ENCODE measurements at regions not wholly inside any gene's neighbourhood (a gene's known extent, or its start where the extent isn't known, plus 50 kb on each side); places are given as distances from the start of the nearest gene placed in this dataset.

GRCh38 chr2:48112911-48113680 is 201.4 kb upstream of the FOXN2 start:
- Histone ChIP-seq H3K36me3 (ENCODE audit: control insufficient read depth in 2 of 2, insufficient read depth in 2 of 2, low read length in 2 of 2) (no peaks in the 10 kb centered on the region), H3K27ac (ENCODE audit: low read depth in 2 of 2, low read length in 2 of 2) (no peak overlapping the region), H3K4me1 (ENCODE audit: control insufficient read depth in 2 of 2, insufficient read depth in 2 of 2, low read length in 2 of 2) (peaks cover 9 to 12% of the 10 kb centered on the region in 2 donors)

GRCh38 chr2:48113767-48114166 is 200.7 kb upstream of the FOXN2 start:
- Histone ChIP-seq H3K9ac (ENCODE audit: low read depth in 1 of 2, low read length in 2 of 2) (no peak overlapping the region), H3K27ac (ENCODE audit: low read depth in 2 of 2, low read length in 2 of 2) (no peak overlapping the region), H3K36me3 (ENCODE audit: control insufficient read depth in 2 of 2, insufficient read depth in 2 of 2, low read length in 2 of 2) (no peaks in the 10 kb centered on the region)

More at GRCh38 chr2:48112911-48113680, 201.4 kb upstream of the FOXN2 start:
- no peak overlapping the region for H3K9ac ChIP-seq (ENCODE audit: low read depth in 1 of 2, low read length in 2 of 2)
- H3K27me3 ChIP-seq (ENCODE audit: control insufficient read depth in 2 of 2, insufficient read depth in 2 of 2, low read length in 2 of 2): no peaks in the 10 kb centered on the region
- no peaks in the 10 kb centered on the region for H3K9me3 ChIP-seq (ENCODE audit: control insufficient read depth in 2 of 2, low read length in 2 of 2)
- H3K4me3 ChIP-seq (ENCODE audit: low read length in 2 of 2): no peak overlapping the region

GRCh38 chr2:48114256-48114655 is 200.2 kb upstream of the FOXN2 start:
- Histone ChIP-seq H3K27ac (ENCODE audit: low read depth in 2 of 2, low read length in 2 of 2) (no peak overlapping the region), H3K4me3 (ENCODE audit: low read length in 2 of 2) (no peak overlapping the region), H3K4me1 (ENCODE audit: control insufficient read depth in 2 of 2, insufficient read depth in 2 of 2, low read length in 2 of 2) (peaks cover 9 to 12% of the 10 kb centered on the region in 2 donors), H3K9me3 (ENCODE audit: control insufficient read depth in 2 of 2, low read length in 2 of 2) (no peaks in the 10 kb centered on the region), H3K27me3 (ENCODE audit: control insufficient read depth in 2 of 2, insufficient read depth in 2 of 2, low read length in 2 of 2) (no peaks in the 10 kb centered on the region), H3K36me3 (ENCODE audit: control insufficient read depth in 2 of 2, insufficient read depth in 2 of 2, low read length in 2 of 2) (no peaks in the 10 kb centered on the region), H3K9ac (ENCODE audit: low read depth in 1 of 2, low read length in 2 of 2) (no peak overlapping the region)

More at GRCh38 chr2:48113767-48114166, 200.7 kb upstream of the FOXN2 start:
- Histone ChIP-seq H3K4me1 (ENCODE audit: control insufficient read depth in 2 of 2, insufficient read depth in 2 of 2, low read length in 2 of 2) (peaks cover 9 to 12% of the 10 kb centered on the region in 2 donors), H3K27me3 (ENCODE audit: control insufficient read depth in 2 of 2, insufficient read depth in 2 of 2, low read length in 2 of 2) (no peaks in the 10 kb centered on the region), H3K4me3 (ENCODE audit: low read length in 2 of 2) (no peak overlapping the region), H3K9me3 (ENCODE audit: control insufficient read depth in 2 of 2, low read length in 2 of 2) (no peaks in the 10 kb centered on the region)

GRCh38 chr2:48116497-48116896 is 198.0 kb upstream of the FOXN2 start:
- Histone ChIP-seq H3K27me3 (ENCODE audit: control insufficient read depth in 2 of 2, insufficient read depth in 2 of 2, low read length in 2 of 2) (no peaks in the 10 kb centered on the region), H3K36me3 (ENCODE audit: control insufficient read depth in 2 of 2, insufficient read depth in 2 of 2, low read length in 2 of 2) (no peaks in the 10 kb centered on the region), H3K4me1 (ENCODE audit: control insufficient read depth in 2 of 2, insufficient read depth in 2 of 2, low read length in 2 of 2) (peaks cover 0 to 4% of the 10 kb centered on the region in 2 donors), H3K9me3 (ENCODE audit: control insufficient read depth in 2 of 2, low read length in 2 of 2) (no peaks in the 10 kb centered on the region), H3K9ac (ENCODE audit: low read depth in 1 of 2, low read length in 2 of 2) (no peak overlapping the region), H3K27ac (ENCODE audit: low read depth in 2 of 2, low read length in 2 of 2) (no peak overlapping the region), H3K4me3 (ENCODE audit: low read length in 2 of 2) (no peak overlapping the region)

- Histone ChIP-seq H3K36me3 (ENCODE audit: control insufficient read depth in 2 of 2, insufficient read depth in 2 of 2, low read length in 2 of 2) (no peaks in the 10 kb centered on the region), H3K4me3 (ENCODE audit: low read length in 2 of 2) (no peak overlapping the region), H3K27me3 (ENCODE audit: control insufficient read depth in 2 of 2, insufficient read depth in 2 of 2, low read length in 2 of 2) (no peaks in the 10 kb centered on the region), H3K4me1 (ENCODE audit: control insufficient read depth in 2 of 2, insufficient read depth in 2 of 2, low read length in 2 of 2) (no peaks in the 10 kb centered on the region), H3K9me3 (ENCODE audit: control insufficient read depth in 2 of 2, low read length in 2 of 2) (no peaks in the 10 kb centered on the region), H3K9ac (ENCODE audit: low read depth in 1 of 2, low read length in 2 of 2) (no peak overlapping the region), H3K27ac (ENCODE audit: low read depth in 2 of 2, low read length in 2 of 2) (no peak overlapping the region)
Observed at GRCh38 chr2:48118895-48119294, 195.6 kb upstream of the FOXN2 start.

- Histone ChIP-seq H3K9me3 (ENCODE audit: control insufficient read depth in 2 of 2, low read length in 2 of 2) (no peaks in the 10 kb centered on the region), H3K27ac (ENCODE audit: low read depth in 2 of 2, low read length in 2 of 2) (no peak overlapping the region), H3K4me3 (ENCODE audit: low read length in 2 of 2) (no peak overlapping the region)
Observed at GRCh38 chr2:48120112-48120511, 194.4 kb upstream of the FOXN2 start.

GRCh38 chr2:48120759-48121242 is 193.7 kb upstream of the FOXN2 start:
- H3K9me3 ChIP-seq (ENCODE audit: control insufficient read depth in 2 of 2, low read length in 2 of 2): no peaks in the 10 kb centered on the region
- no peaks in the 10 kb centered on the region for H3K4me1 ChIP-seq (ENCODE audit: control insufficient read depth in 2 of 2, insufficient read depth in 2 of 2, low read length in 2 of 2)
- H3K27me3 ChIP-seq (ENCODE audit: control insufficient read depth in 2 of 2, insufficient read depth in 2 of 2, low read length in 2 of 2): no peaks in the 10 kb centered on the region
- H3K4me3 ChIP-seq (ENCODE audit: low read length in 2 of 2): no peak overlapping the region
- H3K9ac ChIP-seq (ENCODE audit: low read depth in 1 of 2, low read length in 2 of 2): no peak overlapping the region
- no peaks in the 10 kb centered on the region for H3K36me3 ChIP-seq (ENCODE audit: control insufficient read depth in 2 of 2, insufficient read depth in 2 of 2, low read length in 2 of 2)
- H3K27ac ChIP-seq (ENCODE audit: low read depth in 2 of 2, low read length in 2 of 2): no peak overlapping the region

More at GRCh38 chr2:48120112-48120511, 194.4 kb upstream of the FOXN2 start:
- no peaks in the 10 kb centered on the region for H3K4me1 ChIP-seq (ENCODE audit: control insufficient read depth in 2 of 2, insufficient read depth in 2 of 2, low read length in 2 of 2)
- H3K36me3 ChIP-seq (ENCODE audit: control insufficient read depth in 2 of 2, insufficient read depth in 2 of 2, low read length in 2 of 2): no peaks in the 10 kb centered on the region
- H3K27me3 ChIP-seq (ENCODE audit: control insufficient read depth in 2 of 2, insufficient read depth in 2 of 2, low read length in 2 of 2): no peaks in the 10 kb centered on the region
- no peak overlapping the region for H3K9ac ChIP-seq (ENCODE audit: low read depth in 1 of 2, low read length in 2 of 2)

GRCh38 chr2:48122166-48122565 is 192.3 kb upstream of the FOXN2 start:
- H3K9me3 ChIP-seq (ENCODE audit: control insufficient read depth in 2 of 2, low read length in 2 of 2): no peaks in the 10 kb centered on the region
- no peaks in the 10 kb centered on the region for H3K36me3 ChIP-seq (ENCODE audit: control insufficient read depth in 2 of 2, insufficient read depth in 2 of 2, low read length in 2 of 2)
- no peaks in the 10 kb centered on the region for H3K4me1 ChIP-seq (ENCODE audit: control insufficient read depth in 2 of 2, insufficient read depth in 2 of 2, low read length in 2 of 2)
- H3K27ac ChIP-seq (ENCODE audit: low read depth in 2 of 2, low read length in 2 of 2): no peak overlapping the region
- H3K9ac ChIP-seq (ENCODE audit: low read depth in 1 of 2, low read length in 2 of 2): no peak overlapping the region
- no peaks in the 10 kb centered on the region for H3K27me3 ChIP-seq (ENCODE audit: control insufficient read depth in 2 of 2, insufficient read depth in 2 of 2, low read length in 2 of 2)
- no peak overlapping the region for H3K4me3 ChIP-seq (ENCODE audit: low read length in 2 of 2)

- H3K27me3 ChIP-seq (ENCODE audit: control insufficient read depth in 2 of 2, insufficient read depth in 2 of 2, low read length in 2 of 2): no peaks in the 10 kb centered on the region
Observed at GRCh38 chr2:48124592-48124991, 189.9 kb upstream of the FOXN2 start.

GRCh38 chr2:48126162-48126561 is 188.3 kb upstream of the FOXN2 start:
- Histone ChIP-seq H3K27me3 (ENCODE audit: control insufficient read depth in 2 of 2, insufficient read depth in 2 of 2, low read length in 2 of 2) (no peaks in the 10 kb centered on the region), H3K27ac (ENCODE audit: low read depth in 2 of 2, low read length in 2 of 2) (no peak overlapping the region), H3K9me3 (ENCODE audit: control insufficient read depth in 2 of 2, low read length in 2 of 2) (no peaks in the 10 kb centered on the region), H3K9ac (ENCODE audit: low read depth in 1 of 2, low read length in 2 of 2) (no peak overlapping the region), H3K36me3 (ENCODE audit: control insufficient read depth in 2 of 2, insufficient read depth in 2 of 2, low read length in 2 of 2) (no peaks in the 10 kb centered on the region), H3K4me1 (ENCODE audit: control insufficient read depth in 2 of 2, insufficient read depth in 2 of 2, low read length in 2 of 2) (no peaks in the 10 kb centered on the region), H3K4me3 (ENCODE audit: low read length in 2 of 2) (no peak overlapping the region)

More at GRCh38 chr2:48124592-48124991, 189.9 kb upstream of the FOXN2 start:
- Histone ChIP-seq H3K36me3 (ENCODE audit: control insufficient read depth in 2 of 2, insufficient read depth in 2 of 2, low read length in 2 of 2) (no peaks in the 10 kb centered on the region), H3K9ac (ENCODE audit: low read depth in 1 of 2, low read length in 2 of 2) (no peak overlapping the region), H3K4me1 (ENCODE audit: control insufficient read depth in 2 of 2, insufficient read depth in 2 of 2, low read length in 2 of 2) (no peaks in the 10 kb centered on the region), H3K4me3 (ENCODE audit: low read length in 2 of 2) (no peak overlapping the region), H3K9me3 (ENCODE audit: control insufficient read depth in 2 of 2, low read length in 2 of 2) (no peaks in the 10 kb centered on the region), H3K27ac (ENCODE audit: low read depth in 2 of 2, low read length in 2 of 2) (no peak overlapping the region)
